Hepatocyte (in vitro differentiated cells): ENCODE measurements at regions not wholly inside any gene's neighbourhood (a gene's known extent, or its start where the extent isn't known, plus 50 kb on each side); places are given as distances from the start of the nearest gene placed in this dataset.

Experiments
- DNase-seq: peaks from one replicate; pipeline ENCODE4 v3.0.0-alpha.2; 2016; ENCODE audit warnings: low spot score
- H2AFZ ChIP-seq: fragments of 200-600 bp; sonication (generic); 2 replicates; pipeline ENCODE4 v1.6.0; 2016; ENCODE audit warnings: antibody characterized with exemption, mild to moderate bottlenecking
- H3K27ac ChIP-seq: fragments of 200-600 bp; sonication (generic); 2 replicates; pipeline ENCODE4 v1.5.1; 2016; ENCODE audit warnings: mild to moderate bottlenecking
- H3K27me3 ChIP-seq: fragments of 200-600 bp; sonication (generic); 2 replicates; pipeline ENCODE4 v1.6.1; 2016
- H3K36me3 ChIP-seq: fragments of 200-600 bp; sonication (generic); replicated peaks from 2 replicates; pipeline ENCODE4 v1.5.1; 2016; ENCODE audit warnings: low read depth; ENCODE audit not compliant: insufficient read depth
- H3K4me1 ChIP-seq: fragments of 200-600 bp; sonication (generic); 2 replicates; pipeline ENCODE4 v1.5.1; 2016; ENCODE audit warnings: mild to moderate bottlenecking, moderate library complexity; ENCODE audit not compliant: insufficient read depth
- H3K4me2 ChIP-seq: fragments of 200-600 bp; sonication (generic); 2 replicates; pipeline ENCODE4 v1.6.0; 2016
- H3K4me3 ChIP-seq: fragments of 200-600 bp; sonication (generic); 2 replicates; pipeline ENCODE4 v1.5.1; 2016; ENCODE audit warnings: mild to moderate bottlenecking
- H3K79me2 ChIP-seq: fragments of 200-600 bp; sonication (generic); 2 replicates; pipeline ENCODE4 v1.6.0; 2017; ENCODE audit warnings: mild to moderate bottlenecking
- H3K9me2 ChIP-seq: fragments of 200-600 bp; sonication (generic); replicated peaks from 2 replicates; pipeline ENCODE4 v1.6.0; 2017; ENCODE audit warnings: mild to moderate bottlenecking; ENCODE audit not compliant: insufficient read depth
- H3K9me3 ChIP-seq: fragments of 200-600 bp; sonication (generic); 2 replicates; pipeline ENCODE4 v1.5.1; 2016; ENCODE audit warnings: low read depth, mild to moderate bottlenecking
- H4K20me1 ChIP-seq: fragments of 200-600 bp; sonication (generic); 2 replicates; pipeline ENCODE4 v1.6.0; 2016; ENCODE audit warnings: mild to moderate bottlenecking; ENCODE audit not compliant: insufficient read depth, poor library complexity, severe bottlenecking
- EZH2 ChIP-seq: fragments of 200-600 bp; sonication (generic); IDR thresholded peaks from 2 replicates; pipeline ENCODE4 v1.6.1; 2016; ENCODE audit warnings: antibody characterized with exemption, mild to moderate bottlenecking, borderline replicate concordance
- EZH2phosphoT487 ChIP-seq: fragments of 200-600 bp; sonication (generic); IDR thresholded peaks from one replicate; pipeline ENCODE4 v1.6.1; 2018; ENCODE audit warnings: antibody characterized with exemption, mild to moderate bottlenecking, low read depth, moderate library complexity; ENCODE audit not compliant: unreplicated experiment, severe bottlenecking
- WGBS: methylation state at CpG from one replicate; pipeline ENCODE4 v1.1.6; 2016; ENCODE audit warnings: low lambda C conversion rate; ENCODE audit errors: missing lambda C conversion rate; 5-methylcytosine and 5-hydroxymethylcytosine counted together
- TF ChIP-seq, protein P1 (sequence below): fragments of 200-600 bp; sonication (generic); IDR thresholded peaks from 2 replicates; pipeline ENCODE4 v1.5.1; 2016; ENCODE audit warnings: antibody characterized with exemption, mild to moderate bottlenecking; ENCODE audit not compliant: poor library complexity

DNA sequence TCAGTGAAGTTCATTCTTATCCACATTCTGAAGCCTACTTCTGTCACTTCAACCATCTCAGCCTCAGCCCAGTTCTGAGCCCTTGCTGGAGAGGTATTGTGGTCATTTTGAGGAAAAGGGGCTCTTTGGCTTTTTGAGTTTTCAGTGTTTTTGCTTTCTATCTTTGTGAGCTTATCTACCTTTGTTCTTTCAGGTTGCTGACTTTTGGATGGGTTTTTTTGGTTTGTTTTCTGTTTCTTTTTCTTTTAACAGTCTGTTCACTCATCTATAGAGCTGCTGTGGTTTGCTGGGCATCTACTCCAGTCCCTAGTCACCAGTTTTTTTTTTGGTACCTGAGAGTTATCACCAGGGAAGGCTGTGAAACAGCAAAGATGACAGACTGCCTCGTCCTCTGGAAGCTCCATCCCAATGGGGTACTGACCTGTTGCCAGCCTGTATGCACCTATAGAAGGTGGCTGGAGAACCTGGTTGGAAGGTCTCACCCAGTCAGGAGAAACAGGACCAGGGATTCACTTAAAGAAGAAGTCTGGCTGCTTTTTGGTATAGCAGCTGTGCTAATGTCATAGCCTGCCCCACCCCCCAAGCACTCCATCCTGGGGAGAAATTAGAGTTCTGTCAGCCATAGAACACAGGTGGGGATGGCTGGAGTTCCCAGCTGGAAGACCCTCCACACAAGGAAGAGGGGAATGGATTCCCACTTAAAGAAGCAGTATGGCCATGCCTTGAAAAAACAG lies 138.6 kb upstream of the TSLP start:
- Histone ChIP-seq H3K27ac (no peak overlapping the region), H3K36me3 (no peaks in the 10 kb centered on the region), H2AFZ (no peak overlapping the region), H3K9me3 (no peaks in the 10 kb centered on the region), H3K4me1 (no peaks in the 10 kb centered on the region), H4K20me1 (no peaks in the 10 kb centered on the region), H3K4me3 (no peak overlapping the region), H3K27me3 (no peaks in the 10 kb centered on the region), H3K9me2 (no peaks in the 10 kb centered on the region), H3K79me2 (no peaks in the 10 kb centered on the region), H3K4me2 (no peak overlapping the region)
- 74% methylated on average over 1 of the region's 1 CpG for WGBS
- DNase-seq: no peak
- TF ChIP-seq EZH2phosphoT487 (no peak), EZH2 (no peak)
- TF ChIP-seq, protein P1, sequence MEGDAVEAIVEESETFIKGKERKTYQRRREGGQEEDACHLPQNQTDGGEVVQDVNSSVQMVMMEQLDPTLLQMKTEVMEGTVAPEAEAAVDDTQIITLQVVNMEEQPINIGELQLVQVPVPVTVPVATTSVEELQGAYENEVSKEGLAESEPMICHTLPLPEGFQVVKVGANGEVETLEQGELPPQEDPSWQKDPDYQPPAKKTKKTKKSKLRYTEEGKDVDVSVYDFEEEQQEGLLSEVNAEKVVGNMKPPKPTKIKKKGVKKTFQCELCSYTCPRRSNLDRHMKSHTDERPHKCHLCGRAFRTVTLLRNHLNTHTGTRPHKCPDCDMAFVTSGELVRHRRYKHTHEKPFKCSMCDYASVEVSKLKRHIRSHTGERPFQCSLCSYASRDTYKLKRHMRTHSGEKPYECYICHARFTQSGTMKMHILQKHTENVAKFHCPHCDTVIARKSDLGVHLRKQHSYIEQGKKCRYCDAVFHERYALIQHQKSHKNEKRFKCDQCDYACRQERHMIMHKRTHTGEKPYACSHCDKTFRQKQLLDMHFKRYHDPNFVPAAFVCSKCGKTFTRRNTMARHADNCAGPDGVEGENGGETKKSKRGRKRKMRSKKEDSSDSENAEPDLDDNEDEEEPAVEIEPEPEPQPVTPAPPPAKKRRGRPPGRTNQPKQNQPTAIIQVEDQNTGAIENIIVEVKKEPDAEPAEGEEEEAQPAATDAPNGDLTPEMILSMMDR: no peak

- Histone ChIP-seq H3K4me2 (no peak overlapping the region), H3K36me3 (no peaks in the 10 kb centered on the region), H3K9me3 (no peaks in the 10 kb centered on the region), H2AFZ (no peak overlapping the region), H3K27ac (no peak overlapping the region), H3K79me2 (no peaks in the 10 kb centered on the region), H3K4me1 (no peaks in the 10 kb centered on the region), H3K27me3 (no peaks in the 10 kb centered on the region), H3K9me2 (no peaks in the 10 kb centered on the region), H4K20me1 (no peaks in the 10 kb centered on the region), H3K4me3 (no peak overlapping the region)
- DNase-seq: no peak
- 85% methylated on average over 6 of the region's 6 CpGs for WGBS
- TF ChIP-seq EZH2 (no peak), EZH2phosphoT487 (no peak)
Measured at GRCh38 chr5:110940136-110940535, 131.4 kb upstream of the TSLP start.

DNA sequence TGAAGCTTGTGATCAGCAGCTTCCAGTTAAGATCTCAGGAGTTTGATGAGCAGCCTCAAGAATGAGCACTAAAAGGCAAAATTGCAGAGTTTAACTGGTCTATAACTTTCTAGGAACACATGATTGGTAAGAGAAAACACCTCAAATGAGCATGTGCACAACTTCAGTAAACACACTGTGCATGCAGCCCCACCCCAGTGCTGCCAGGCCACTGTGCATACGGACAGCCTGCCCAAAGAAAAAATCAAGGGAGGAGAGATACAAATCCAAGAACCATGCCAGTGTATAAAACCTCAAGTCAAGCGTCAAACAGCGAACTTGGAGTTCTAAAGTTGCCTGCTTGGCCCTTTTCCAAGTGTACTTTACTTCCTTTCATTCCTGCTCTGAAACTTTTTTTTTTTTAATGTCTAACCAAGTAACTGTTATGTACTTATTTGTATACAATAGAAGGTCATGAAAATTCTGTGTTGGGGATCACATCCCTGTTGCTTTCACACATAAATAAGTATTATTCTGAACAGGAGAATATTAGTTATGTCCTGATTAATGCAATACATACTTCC lies 125.6 kb upstream of the TSLP start:
- Histone ChIP-seq H4K20me1 (no peaks in the 10 kb centered on the region), H3K9me2 (no peaks in the 10 kb centered on the region), H3K4me2 (no peak overlapping the region), H3K27ac (no peak overlapping the region), H3K27me3 (no peaks in the 10 kb centered on the region), H3K9me3 (no peaks in the 10 kb centered on the region), H2AFZ (no peak overlapping the region), H3K4me3 (no peak overlapping the region), H3K4me1 (no peaks in the 10 kb centered on the region), H3K79me2 (no peaks in the 10 kb centered on the region), H3K36me3 (no peaks in the 10 kb centered on the region)
- WGBS: 74% methylated on average over 3 of the region's 3 CpGs
- TF ChIP-seq, protein P1: no peak
- no peak for TF ChIP-seq EZH2phosphoT487
- DNase-seq: no peak

DNA sequence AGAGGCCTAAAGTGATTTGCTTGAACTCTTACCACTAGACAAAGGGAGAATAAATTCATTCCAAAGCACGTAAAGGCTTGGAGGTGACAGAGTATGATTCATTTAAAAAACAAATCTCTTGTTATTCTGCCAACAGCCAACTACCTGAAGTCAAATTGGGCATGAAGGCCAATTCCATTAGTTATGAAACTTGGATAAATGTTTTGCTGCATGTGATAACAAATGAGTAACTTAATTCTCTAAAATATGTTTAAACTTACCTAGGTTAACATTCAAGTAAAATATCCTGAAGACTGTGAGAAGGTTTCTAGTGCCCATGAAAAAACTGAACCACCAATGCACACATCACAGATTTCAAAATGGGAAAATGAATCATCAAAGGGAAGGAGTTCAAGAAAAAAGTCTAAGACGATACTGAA lies 120.1 kb upstream of the TSLP start:
- H3K9me2 ChIP-seq: no peaks in the 10 kb centered on the region
- no peaks in the 10 kb centered on the region for H3K79me2 ChIP-seq
- no peaks in the 10 kb centered on the region for H4K20me1 ChIP-seq
- no peak overlapping the region for H3K4me2 ChIP-seq
- no peak for DNase-seq
- H3K27ac ChIP-seq: no peak overlapping the region
- H3K4me1 ChIP-seq: no peaks in the 10 kb centered on the region
- no peaks in the 10 kb centered on the region for H3K36me3 ChIP-seq
- H3K4me3 ChIP-seq: no peak overlapping the region
- no peak for TF ChIP-seq EZH2phosphoT487
- TF ChIP-seq EZH2: no peak
- TF ChIP-seq, protein P1: no peak
- no peak overlapping the region for H2AFZ ChIP-seq
- WGBS: 80% methylated on average over 2 of the region's 2 CpGs
- H3K27me3 ChIP-seq: no peaks in the 10 kb centered on the region
- H3K9me3 ChIP-seq: no peaks in the 10 kb centered on the region
